ENCODE measurements at regions not wholly inside any gene's neighbourhood (a gene's known extent, or its start where the extent isn't known, plus 50 kb on each side); places are given as distances from the start of the nearest gene placed in this dataset.

DNA sequence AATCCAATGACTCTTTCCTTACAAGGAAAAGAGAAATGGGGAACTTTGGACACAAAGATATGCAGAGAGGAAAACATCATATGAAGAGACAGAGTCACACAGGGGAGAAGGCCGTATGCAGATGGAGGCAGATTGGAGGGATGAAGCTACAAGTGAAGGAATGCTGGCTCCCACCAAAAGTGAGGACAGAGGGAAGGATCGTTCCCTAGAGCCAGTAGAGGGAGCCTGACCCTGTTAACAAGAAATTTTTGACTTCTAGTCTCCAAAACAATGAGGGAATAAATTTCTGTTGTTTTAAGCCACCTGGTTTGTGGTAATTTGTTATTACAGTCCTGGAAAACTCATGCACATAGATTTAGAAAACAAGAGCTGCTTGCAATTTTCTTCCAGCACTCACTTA lies 169.3 kb downstream of the PMAIP1 start:
- TF ChIP-seq, protein P1, sequence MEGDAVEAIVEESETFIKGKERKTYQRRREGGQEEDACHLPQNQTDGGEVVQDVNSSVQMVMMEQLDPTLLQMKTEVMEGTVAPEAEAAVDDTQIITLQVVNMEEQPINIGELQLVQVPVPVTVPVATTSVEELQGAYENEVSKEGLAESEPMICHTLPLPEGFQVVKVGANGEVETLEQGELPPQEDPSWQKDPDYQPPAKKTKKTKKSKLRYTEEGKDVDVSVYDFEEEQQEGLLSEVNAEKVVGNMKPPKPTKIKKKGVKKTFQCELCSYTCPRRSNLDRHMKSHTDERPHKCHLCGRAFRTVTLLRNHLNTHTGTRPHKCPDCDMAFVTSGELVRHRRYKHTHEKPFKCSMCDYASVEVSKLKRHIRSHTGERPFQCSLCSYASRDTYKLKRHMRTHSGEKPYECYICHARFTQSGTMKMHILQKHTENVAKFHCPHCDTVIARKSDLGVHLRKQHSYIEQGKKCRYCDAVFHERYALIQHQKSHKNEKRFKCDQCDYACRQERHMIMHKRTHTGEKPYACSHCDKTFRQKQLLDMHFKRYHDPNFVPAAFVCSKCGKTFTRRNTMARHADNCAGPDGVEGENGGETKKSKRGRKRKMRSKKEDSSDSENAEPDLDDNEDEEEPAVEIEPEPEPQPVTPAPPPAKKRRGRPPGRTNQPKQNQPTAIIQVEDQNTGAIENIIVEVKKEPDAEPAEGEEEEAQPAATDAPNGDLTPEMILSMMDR (conservative IDR thresholded peaks at IDR 0.05) = 0 out of 2 replicates have a peak, but pooled peaks have one; percentile 12
- no peak for TF ChIP-seq ZFX (IDR thresholded peaks at IDR 0.05)

All from C4-2B (cell line).